GM21717 (cell line): ENCODE measurements at regions not wholly inside any gene's neighbourhood (a gene's known extent, or its start where the extent isn't known, plus 50 kb on each side); places are given as distances from the start of the nearest gene placed in this dataset.
"Not testable (repeated sequence)": the region's sequence is repeated elsewhere in the genome, so short reads cannot be mapped to it uniquely, and the experiment has no call there.

Source experiments
- ATAC-seq: cut with Tn5 transposase; IDR thresholded peaks from one replicate; pipeline ENCODE4 v1.9.1; 2021; ENCODE audit warnings: mild to moderate bottlenecking, moderate library complexity; ENCODE audit not compliant: unreplicated experiment

- ATAC-seq: not testable (repeated sequence)
Measured at GRCh38 chr14:105706701-105707019, 180.3 kb downstream of the TMEM121 start.

GRCh38 chr14:105707099-105707498, 180.7 kb downstream of the TMEM121 start:
- ATAC-seq: not testable (repeated sequence)

- not testable (repeated sequence) for ATAC-seq
Measured at GRCh38 chr14:105707723-105708151, 181.4 kb downstream of the TMEM121 start.

- ATAC-seq: not testable (repeated sequence)
Measured at GRCh38 chr14:105708251-105709134, 182.1 kb downstream of the TMEM121 start.

GRCh38 chr14:105709281-105710118, 183.1 kb downstream of the TMEM121 start:
- ATAC-seq: no peak

GRCh38 chr14:105710119-105711043, 184.0 kb downstream of the TMEM121 start:
- ATAC-seq: no peak

- no peak for ATAC-seq
Measured at GRCh38 chr14:105711044-105711620, 184.7 kb downstream of the TMEM121 start.

GRCh38 chr14:105711841-105712460, 185.6 kb downstream of the TMEM121 start:
- ATAC-seq: no peak

- ATAC-seq: not testable (repeated sequence)
Measured at GRCh38 chr14:105712670-105713069, 186.3 kb downstream of the TMEM121 start.

- ATAC-seq: not testable (repeated sequence)
Measured at GRCh38 chr14:105713160-105713559, 186.8 kb downstream of the TMEM121 start.

GRCh38 chr14:105713836-105714235, 187.5 kb downstream of the TMEM121 start:
- ATAC-seq: not testable (repeated sequence)

- ATAC-seq: not testable (repeated sequence)
Measured at GRCh38 chr14:105718787-105719186, 192.4 kb downstream of the TMEM121 start.

- not testable (repeated sequence) for ATAC-seq
Measured at GRCh38 chr14:105720106-105720505, 193.7 kb downstream of the TMEM121 start.

GRCh38 chr14:105720852-105721601, 194.6 kb downstream of the TMEM121 start:
- ATAC-seq: not testable (repeated sequence)

GRCh38 chr14:105721602-105721970, 195.2 kb downstream of the TMEM121 start:
- ATAC-seq: not testable (repeated sequence)

- not testable (repeated sequence) for ATAC-seq
Measured at GRCh38 chr14:105721996-105722709, 195.8 kb downstream of the TMEM121 start.

- not testable (repeated sequence) for ATAC-seq
Measured at GRCh38 chr14:105723271-105723670, 196.9 kb downstream of the TMEM121 start.

- ATAC-seq: not testable (repeated sequence)
Measured at GRCh38 chr14:105723776-105724175, 197.4 kb downstream of the TMEM121 start.
